ENCODE measurements at regions not wholly inside any gene's neighbourhood (a gene's known extent, or its start where the extent isn't known, plus 50 kb on each side); places are given as distances from the start of the nearest gene placed in this dataset.
A peak's percentile ranks its signal among the peaks of the same experiment; 100 is the strongest.

DNA sequence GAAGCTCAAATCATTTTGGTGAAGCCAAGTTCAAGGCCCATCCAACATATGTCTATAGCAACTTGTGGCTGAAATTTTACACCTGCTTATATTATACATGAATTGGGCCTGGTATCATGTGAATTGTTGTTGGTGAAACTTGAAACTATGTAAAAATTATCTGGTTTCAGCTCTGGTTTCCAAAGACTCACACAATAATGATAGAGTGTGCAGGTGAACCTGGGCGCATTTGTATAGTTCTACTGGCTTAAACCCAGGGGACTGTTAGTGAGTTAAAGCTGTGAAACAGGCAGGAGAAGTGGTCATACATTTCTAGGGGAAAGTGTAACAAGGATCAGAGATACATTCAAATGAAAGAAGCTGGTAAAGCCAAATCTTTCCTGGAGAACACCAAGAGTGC, 627.3 kb downstream of the METTL15 start:
- DNase-seq (ENCODE audit: low spot score): no peak

DNA sequence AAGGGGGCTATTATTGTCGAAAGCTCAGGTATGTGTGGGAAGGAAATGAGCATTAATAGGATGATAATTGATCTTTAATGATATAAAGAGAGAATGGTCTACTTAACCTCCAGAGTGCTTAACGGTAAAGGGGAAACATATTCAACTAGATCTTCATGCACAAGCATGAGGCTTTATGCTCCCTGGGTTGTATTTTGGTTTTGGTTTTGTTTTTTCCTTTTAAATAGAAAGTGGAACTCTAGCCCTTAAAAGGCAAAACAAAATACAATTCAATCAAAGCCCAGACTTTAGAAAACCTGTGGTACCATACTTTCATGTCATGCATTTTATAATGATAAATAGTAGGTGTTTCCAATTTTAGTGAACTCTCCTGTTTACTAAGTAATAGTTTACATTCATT, 622.7 kb downstream of the METTL15 start:
- DNase-seq (ENCODE audit: low spot score): no peak

DNA sequence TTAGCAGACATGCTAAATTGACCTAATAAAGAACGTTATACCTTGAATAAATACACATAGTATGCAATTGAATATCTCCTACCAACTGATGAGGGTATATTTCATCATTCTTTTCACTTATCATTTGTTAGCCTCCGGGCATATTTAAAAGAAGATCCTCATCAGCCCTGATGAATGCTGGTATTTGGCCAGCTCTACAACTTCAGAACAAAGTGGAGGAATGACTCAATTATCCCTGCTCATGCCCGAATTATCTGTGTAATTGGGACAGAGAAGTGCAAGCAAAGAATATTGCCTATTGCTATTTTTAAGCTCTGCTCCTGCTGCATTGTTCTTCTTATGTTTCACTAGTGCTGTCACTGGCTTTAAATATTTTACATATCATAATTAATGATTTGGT, 622.1 kb downstream of the METTL15 start:
- DNase-seq (ENCODE audit: low spot score): no peak

DNA sequence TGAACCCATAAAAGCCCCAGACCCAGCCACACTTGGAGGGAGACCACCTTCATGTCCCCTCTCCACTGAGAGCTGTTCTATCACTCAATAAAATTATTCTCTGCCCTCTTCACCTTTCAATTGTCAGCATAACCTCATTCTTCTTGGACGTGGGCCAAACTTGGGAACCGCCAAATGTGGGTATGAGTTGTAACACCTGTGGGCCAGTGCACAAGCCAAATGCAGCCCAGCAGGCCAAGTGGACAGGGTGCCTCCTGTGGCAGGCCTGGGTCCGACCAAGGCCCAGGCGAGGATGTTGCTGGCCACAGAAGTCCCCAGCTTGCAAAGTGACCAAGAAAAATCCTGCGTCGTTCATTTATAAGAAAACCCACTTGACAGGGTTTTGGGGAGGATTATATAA, 621.2 kb downstream of the METTL15 start:
- no peak for DNase-seq (ENCODE audit: low spot score)

DNA sequence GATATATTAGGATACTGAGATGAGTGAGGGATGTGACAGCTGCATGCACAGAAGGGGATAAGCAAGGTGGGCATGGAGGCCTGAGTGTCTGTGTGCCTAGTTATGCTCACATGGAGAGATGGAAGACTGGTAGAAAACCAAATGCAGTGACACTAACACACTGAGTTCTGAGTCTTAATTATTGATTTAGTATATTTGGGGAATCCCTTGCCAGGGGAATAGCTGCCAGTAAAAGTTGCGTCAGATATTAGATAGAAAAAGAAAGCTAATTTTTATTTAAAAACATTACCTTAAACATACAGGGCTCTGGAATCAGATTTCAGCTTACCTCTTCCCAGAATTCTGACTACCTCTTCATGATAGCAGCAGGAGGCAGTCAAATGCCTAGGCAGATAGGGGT, 620.5 kb downstream of the METTL15 start:
- DNase-seq (ENCODE audit: low spot score): no peak

DNA sequence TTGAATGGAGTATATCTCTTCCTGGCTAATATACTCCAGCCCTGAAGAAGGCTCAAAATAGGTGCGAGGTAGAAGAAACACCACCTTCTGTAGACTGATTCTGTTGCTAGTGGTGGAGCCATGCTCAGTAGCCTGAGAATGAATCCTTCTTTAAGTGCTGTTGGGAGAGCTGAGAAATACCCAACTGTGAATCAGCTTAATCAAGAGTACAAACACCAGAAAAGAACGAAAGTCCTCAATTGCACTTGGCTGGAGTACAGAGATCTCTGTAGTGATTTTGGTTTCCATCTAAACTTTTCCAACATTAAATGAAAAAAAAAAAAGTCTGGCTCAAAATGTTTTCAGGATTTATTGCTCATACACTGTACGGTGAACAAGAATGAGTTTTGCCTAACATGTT, 619.1 kb downstream of the METTL15 start:
- DNase-seq (ENCODE audit: low spot score): no peak

DNA sequence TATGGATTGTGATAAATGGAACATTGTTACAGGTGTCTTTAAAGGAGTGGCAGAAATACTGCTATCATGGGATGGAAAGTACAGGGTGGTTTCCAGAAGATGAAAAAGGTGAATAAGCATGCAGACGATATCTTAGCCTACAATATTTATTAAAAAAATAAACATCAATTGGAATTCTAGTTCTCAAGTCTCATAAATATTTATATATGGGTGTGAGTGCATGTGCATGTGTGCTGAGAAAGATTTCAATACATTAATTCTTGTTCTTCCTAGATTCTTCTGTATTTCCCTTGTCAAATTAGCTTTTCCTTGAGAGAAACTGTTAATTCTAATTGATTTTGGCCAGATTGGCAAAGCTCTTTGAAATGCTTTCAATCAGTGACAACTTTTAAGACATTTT, 618.2 kb downstream of the METTL15 start:
- no peak for DNase-seq (ENCODE audit: low spot score)

DNA sequence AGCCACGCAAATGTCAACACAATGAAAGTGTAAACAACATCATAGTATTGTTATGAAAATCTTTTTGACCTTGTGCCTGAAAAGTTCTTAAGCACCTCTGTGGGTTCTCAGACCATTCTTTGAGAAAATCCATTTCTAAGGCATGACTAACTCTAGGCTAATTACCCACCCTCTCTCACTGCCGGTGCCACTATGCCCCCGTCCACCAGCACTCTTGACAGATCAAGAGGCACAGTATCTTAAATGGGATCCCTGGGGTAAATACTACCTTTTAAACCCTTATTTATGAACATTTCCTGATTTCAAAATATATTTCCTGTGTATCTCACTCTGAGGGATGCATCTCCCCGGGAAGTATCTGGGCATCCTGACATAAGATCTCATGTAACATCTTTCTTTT, 607.5 kb downstream of the METTL15 start:
- DNase-seq (ENCODE audit: low spot score): no peak

DNA sequence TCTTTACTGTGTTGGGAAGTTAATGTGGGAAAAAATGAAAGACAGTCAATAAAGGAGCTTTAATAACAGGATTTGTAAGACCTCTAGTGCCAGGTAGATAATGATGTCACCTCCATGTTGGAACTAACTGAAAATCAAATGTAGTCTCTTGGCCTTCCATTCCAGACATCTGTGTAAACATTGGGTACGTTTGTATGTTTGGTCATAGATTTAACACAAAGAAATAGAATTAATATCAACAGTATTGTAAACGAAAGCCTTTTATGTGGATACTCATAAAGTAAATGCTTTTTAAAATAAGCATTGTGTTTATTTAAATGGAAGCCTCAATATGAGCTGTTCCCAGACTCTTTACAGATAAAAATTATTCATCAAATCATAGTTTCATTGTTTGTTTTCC, 605.7 kb downstream of the METTL15 start:
- no peak for DNase-seq (ENCODE audit: low spot score)

DNA sequence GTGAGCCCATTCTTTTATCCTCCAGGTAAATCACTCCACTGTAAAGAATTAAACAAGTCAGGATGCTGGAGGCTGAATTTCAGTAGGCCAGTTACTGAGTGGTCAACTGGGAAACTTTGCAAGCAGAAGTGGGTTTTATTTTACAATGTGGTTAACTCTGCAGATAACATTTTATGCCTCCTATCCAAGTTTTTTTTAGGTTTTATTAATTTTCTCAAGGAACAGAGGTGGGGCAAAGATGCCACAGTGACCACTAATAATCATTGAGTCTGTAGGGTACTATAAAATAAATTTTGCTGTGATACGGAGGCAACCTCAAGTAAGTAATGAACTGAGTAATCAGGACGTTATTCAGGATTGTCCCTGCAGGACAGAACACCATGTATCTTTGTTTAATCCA, 599.9 kb downstream of the METTL15 start:
- no peak for DNase-seq (ENCODE audit: low spot score)

DNA sequence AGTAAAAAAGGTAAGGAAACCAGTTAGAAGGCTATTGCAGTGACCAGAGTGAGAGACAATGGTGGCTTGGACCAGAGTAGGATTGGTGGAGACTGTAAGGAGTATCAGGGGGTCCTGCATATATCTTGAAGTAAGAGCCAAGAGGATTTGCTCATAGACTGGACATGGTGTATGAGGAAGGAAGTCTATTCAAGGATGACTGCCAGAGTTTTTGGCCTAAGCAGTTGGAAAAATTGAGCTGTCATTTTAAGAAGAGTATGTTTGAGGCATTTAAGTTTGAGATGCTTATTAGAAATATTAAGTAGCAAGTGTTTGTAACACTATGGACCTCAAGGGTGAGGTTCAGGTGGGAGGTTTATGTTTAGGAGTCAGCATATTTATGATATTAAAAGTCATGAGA, 596.6 kb downstream of the METTL15 start:
- no peak for DNase-seq (ENCODE audit: low spot score)

DNA sequence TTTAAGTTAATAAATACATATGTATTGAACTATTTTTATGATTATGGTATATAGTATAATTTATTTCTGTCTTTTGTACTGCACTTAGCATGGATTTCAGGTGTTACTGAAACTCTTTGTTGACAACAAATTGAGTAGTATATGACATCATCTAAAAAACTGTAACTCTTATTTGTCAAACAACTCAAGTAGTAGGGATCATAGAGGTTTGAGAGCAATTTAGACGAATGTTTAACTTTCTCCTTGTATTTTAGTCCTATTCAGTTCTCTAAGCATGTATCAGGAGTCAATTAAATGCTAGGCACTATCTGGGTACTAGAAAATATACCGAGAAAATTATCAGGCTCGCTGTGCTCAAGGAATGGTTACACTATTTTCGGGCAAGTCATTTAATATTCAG, 595.2 kb downstream of the METTL15 start:
- no peak for DNase-seq (ENCODE audit: low spot score)

DNA sequence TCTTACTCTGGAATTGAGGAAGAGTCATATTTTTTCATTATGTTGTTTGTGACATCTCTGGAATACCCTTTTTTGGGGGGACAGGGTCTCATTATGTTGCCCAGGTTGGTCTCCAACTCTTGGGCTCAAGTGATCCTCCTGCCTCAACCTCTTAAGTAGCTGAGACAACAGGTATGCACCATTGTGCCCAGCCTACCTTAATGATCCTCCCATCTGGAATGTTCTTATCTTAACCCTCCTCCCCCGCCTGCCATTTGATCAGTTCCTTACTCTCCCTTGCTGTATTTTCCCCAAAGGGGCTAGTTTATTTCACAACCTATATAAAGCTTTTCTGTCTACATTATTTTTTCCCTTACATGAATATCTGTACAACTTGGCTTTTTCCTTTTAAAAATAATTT, 594.7 kb downstream of the METTL15 start:
- no peak for DNase-seq (ENCODE audit: low spot score)

DNA sequence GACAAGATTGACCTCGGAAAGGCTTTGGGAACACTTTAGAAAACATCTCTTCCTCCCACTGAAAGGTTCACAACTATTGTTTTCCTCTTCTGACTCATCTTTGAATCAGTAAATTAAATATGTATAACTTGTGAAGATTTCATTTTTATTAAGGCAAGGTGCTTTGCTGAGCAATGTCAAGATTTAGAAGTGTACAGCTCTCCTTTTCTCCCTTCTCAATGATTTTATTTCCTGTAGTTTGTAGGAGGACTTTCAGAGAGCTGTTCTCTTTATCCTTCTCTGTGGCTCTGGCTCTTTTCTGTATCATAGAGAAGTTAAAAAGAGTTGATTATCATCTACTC, 594.2 kb downstream of the METTL15 start:
- no peak for DNase-seq (ENCODE audit: low spot score)

DNA sequence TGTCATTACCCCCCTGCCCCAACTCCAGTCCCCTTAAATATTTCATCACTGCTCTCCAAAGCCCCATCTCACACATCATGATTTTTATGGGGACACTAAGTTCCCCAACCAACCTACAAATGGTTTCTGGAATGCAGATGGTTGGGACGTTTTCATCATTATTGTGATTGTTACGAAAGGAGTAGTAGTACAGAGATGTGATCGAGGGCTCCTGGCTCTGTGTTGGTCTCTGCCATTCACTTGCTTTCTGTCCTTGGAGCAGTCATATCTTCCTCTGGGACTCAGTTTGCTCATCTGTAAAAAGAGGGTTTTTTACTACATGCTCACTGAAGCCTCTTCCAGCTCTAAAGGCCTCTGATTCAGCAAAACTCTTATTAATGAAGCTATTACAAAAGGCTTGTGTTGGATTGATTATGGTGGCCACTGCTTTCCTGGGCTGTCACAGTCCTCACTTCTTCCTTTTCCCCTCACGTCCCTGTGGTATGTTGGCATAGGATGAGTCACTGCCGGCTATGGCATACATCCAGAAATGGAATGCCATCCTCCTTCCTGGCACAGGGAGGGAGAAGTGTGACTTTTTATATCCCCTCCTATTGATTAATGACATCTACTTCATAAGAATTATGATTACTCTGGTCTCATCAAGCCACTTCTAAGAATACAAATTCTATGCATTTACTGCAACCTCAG, 593.7 kb downstream of the METTL15 start:
- DNase-seq (ENCODE audit: low spot score): no peak

DNA sequence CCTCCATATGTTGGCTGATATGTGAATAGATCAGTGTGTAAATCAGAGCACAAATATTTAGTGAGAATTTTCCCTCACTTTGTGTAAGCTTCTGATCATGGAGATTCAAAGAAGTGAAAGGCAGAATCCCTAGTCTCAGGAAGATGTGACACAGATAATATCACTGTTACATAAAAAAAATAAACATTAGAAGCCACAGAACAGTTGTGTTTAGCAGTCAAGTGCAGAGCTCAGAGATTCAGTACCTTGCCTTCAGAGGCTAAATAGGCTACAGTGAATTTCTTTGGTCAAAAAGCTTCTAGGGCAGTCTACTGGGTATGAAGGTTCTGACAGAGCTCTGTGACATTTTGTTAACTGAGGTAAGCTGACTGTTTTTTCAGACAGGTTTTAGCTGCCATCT, 591.5 kb downstream of the METTL15 start:
- DNase-seq (ENCODE audit: low spot score): no peak

DNA sequence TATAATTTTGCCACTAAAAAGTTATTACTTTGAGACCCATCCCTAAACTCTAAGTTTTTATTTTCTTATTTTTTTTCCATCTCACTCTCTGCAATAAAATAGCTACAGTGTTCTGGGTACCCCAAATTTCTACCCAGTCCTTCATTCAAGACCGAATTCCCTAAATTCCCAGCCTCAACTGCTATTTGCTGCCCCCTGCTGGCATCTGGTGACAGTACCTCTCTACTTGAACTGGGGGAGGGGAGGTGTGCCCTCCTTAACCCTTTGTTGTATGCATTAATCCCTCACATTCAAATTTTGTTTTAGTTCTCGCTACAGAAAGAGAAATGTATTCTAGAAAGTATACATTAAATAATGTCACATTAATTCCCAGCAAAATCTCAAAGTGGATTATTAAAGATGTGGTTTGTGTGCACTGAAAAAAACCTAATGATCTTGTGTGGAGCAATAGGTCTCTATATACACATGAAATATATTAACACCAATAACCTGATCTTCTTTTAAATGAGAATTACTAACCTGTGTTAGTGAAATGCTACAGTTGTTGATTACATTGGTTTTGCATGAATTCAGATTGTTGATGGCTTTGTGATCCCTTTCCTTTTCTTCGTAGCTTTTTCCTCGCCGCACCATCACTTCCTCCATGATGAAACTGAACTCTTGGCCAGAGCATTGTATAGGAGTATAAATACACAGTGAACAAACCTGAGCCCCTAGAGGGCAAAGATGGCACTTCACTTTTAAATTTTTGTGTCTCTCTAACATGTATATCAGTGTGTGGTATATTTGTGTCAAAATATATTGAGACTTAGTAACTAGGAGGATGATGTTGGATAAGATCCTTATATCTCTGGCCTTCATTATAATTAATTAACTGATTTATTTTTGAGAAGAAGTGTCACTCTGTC, 590.0 kb downstream of the METTL15 start:
- DNase-seq (ENCODE audit: low spot score): peak; percentile 44

DNA sequence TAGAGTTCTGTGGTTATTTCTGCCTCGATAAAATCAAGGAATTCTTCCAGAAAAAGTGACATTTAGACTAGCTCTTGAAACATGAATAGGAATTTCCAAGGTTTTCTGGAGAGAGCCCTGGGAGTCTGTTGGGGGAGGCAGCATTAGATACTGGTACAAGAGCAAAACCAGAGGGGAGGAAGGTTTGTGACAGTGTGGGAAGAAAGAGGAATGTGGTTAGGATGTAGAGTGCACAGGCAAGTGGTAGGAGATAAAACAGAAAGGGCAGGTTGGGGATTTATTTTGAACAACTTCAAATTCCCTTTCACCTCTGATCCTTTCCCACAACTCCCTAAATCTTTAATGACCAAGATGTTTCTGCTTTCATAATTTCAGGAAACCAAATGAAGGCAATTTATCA, 588.4 kb downstream of the METTL15 start:
- DNase-seq (ENCODE audit: low spot score): no peak

DNA sequence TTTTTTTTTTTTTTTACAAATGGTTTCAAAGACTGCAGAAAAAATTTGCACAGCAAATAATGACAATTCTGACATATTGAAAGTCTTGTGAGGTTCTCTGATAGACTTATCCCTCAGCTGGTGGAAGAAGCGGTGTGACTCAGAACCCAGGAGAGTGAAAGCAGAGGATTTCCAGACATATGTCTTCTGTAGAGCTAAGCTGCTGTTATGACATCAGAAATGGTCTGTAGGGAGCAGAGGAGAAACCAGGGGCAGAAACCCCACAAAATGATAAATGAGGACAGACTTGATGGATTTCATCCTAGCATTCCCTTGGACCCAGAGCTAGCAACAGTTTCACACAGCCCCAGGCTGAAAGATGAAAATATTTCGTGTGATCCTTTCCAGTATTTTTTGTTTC, 582.6 kb downstream of the METTL15 start:
- no peak for DNase-seq (ENCODE audit: low spot score)

DNA sequence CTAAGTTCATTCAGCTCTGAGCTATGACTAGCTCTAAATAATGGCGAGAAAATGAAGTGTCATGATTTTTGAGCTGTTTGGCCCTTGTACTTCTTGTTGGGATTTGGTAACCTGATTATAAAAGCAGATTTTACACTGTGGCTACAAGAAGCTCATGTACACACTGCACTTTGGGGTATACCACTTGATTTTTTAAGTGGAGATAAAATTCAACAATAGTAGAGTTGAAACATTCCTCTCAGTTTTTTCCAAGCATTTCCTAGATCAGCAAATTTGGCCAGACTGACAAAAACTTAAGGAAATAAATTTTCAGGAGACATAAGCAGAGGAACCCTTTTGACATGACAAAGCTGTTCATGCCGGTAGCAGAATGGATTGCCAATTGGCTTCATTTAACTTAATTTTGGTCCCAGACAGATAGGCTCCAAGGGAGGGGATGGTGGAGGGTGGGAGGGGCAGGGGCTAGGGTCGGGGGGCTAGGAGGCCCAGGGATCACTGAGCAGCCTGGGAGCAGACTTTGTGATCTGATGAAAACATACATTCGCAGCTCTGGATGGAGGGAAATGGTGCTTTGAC, 575.9 kb downstream of the METTL15 start:
- DNase-seq (ENCODE audit: low spot score): no peak

DNA sequence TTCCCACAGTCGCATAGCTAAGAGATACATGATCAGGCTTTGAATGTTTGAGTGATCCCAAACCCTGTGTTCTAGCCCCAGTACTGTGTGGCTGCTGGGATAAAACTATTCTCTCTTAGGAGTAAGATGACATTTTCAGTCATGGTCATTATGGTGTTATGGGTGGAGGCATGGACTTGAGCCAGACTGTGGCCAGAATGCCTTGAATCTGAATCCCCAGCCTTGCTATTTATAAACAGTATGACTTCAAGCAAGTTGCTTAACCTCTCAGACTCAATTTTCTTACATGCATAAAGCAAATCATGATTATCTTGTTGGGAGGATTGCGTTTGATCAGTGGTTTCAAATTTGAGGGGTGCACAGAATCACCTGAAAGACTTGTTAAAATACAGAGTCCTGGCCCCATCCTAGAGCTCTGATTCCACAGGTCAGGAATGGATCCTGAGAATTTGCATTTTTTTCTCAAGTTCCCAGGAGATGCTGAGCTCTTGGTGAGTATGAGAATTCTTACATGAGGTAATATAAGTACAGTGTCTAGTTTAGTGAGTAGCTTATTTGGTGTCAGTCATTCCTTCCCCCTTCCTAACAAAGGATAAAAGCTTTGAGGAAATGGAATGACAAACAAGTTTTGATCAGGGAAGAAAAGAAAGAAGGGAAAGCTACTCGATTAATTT, 571.7 kb downstream of the METTL15 start:
- no peak for DNase-seq (ENCODE audit: low spot score)

DNA sequence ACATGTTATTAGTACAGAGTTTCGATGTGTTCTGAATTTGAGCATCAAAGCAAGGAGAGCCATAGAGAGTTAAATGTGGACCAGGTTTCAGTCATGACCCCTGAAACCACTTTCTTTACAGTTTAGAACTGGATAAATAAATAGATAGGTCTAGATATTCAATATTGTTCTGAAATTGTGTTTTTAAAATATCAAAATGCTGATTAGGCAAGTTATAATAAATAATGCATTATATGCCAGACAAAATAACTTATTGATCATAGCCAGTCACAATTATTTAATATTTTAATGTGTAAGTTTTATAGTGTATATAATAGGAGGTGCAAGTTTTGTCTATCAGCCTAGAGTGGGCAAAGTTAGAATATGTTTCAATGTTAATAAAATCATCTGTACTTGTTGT, 569.5 kb downstream of the METTL15 start:
- DNase-seq (ENCODE audit: low spot score): no peak

DNA sequence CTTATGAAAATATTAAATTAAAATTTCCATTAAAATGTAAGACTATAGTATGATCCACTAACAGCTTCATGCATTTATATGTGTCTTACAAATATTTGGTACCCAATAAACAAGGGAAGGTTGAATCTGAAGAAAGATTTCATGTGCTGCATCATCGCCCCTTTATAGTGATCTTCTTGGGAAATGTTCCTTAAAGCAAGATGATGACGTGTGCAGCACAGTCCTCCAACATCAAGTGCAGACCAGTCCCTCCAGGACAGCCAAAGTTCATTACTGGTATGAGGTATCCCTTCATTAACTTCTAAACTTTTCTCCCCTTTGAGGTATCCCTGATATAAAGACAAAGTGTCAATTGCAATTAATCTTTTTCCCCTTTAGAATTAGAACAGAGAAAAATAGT, 567.0 kb downstream of the METTL15 start:
- DNase-seq (ENCODE audit: low spot score): no peak

Measured in HuH-7 (cell line).